NCI-H460 (cell line): ENCODE measurements at regions not wholly inside any gene's neighbourhood (a gene's known extent, or its start where the extent isn't known, plus 50 kb on each side); places are given as distances from the start of the nearest gene placed in this dataset.
"Not testable (repeated sequence)": the region's sequence is repeated elsewhere in the genome, so short reads cannot be mapped to it uniquely, and the experiment has no call there.

ENCODE experiments used
- DNase-seq: peaks from one replicate; pipeline ENCODE4 v3.0.0-alpha.2; 2016; ENCODE audit warnings: low read depth; ENCODE audit errors: extremely low read depth

DNA sequence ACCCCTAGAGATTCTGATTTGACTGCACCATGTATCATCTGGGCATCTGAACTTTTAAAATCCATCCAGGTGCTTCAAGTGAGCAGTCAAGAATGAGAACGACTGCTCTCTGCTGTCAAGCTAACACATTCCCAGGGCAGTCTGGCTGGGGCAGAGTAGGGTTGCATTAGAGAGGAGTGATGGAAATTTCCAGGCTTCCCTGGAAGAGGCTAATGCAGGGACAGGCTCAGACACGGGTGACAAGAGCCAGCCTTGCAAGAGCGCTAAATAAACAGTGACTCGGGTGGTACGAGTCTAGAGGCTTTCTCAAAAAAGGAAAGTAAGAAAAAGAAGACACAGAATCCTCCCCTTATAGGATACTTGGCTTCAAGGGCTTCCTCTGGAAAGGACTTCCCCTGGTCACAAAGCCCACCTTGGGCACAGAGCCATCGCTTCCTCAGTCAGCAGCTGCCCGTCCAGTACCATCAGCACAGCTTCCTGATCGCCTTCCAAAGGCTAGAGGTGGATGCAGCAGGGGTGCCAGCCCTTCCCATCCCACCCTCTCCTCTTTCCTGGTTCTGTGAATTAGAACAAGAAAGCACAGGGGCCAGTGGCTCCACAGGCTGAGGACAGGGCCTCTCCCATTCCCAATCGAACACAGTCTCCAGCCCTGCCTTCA is 177.4 kb upstream of the RREB1 start:
- DNase-seq: no peak

- no peak for DNase-seq
These were observed 176.4 kb upstream of the RREB1 start for GRCh38 chr6:6931071-6932025.

DNA sequence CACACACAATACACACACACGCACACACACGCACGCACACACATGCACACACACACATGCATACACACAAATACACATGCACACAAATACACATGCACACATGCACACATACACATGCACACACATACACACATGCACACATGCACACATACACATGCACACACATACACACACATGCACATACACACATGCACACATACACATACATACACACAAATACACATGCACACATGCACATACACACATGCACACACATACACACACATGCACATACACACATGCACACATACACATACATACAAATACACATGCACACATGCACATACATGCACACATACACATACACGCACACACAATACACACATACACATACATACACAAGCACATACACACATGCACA is 175.4 kb upstream of the RREB1 start:
- no peak for DNase-seq

DNA sequence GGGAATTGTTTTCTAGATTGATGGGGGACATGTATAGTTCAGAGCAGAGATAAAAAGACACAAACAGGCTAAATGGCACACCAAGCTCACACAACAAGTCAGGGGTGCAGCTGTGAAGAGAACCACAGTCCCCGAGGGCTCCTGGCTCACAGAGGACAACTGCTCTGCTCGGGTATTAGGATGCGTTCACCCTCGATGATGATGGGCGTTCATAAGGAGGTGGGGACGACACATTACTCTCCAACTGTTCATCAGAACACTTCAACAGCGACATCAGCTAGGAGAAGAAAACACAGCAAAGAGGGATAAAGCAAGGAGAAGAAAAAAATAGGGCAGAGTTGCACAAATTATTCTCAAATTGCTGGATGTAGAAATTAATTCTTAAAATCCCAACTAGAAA is 174.8 kb upstream of the RREB1 start:
- no peak for DNase-seq

GRCh38 chr6:6940031-6941025 is 167.4 kb upstream of the RREB1 start:
- no peak for DNase-seq

GRCh38 chr6:6941201-6941600 is 166.6 kb upstream of the RREB1 start:
- no peak for DNase-seq

DNA sequence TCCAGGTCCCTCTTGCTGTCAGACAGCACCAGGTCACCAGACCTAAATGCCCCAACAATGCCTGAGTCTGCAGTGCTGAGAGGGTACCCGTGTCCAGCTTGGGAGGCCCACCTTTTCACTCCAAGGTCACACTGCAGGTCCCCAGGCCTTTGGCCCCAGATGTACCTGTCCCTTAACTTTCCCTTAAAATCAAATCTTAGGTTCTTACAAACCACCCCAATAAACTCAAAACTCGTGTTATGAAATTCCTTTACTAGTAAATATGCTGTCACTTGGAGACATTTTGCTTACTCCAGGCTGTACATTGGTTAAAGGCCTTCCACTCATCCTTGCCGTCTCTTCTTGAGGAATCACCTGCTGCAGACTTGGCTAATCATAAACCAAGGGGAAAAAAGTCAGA is 165.7 kb upstream of the RREB1 start:
- DNase-seq: no peak

DNA sequence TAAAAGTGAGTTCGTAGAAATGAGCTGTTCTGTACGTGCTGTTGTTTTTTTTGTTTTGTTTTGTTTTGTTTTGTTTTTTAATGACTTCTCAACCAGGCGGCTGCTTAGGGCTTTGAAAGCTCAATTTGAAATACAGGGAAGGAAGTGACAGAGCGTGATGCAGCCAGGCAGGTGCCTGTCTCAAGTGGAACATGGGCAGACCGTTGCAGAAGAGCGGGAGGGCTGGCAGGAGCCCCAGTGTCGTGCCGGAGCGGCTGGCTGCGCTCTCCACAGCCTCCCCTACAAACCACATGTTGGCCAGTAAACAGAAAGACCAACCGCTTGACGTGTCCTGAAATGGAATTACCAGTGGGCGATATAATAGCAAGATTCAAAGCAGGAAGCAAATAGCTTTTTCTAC is 164.9 kb upstream of the RREB1 start:
- no peak for DNase-seq

DNA sequence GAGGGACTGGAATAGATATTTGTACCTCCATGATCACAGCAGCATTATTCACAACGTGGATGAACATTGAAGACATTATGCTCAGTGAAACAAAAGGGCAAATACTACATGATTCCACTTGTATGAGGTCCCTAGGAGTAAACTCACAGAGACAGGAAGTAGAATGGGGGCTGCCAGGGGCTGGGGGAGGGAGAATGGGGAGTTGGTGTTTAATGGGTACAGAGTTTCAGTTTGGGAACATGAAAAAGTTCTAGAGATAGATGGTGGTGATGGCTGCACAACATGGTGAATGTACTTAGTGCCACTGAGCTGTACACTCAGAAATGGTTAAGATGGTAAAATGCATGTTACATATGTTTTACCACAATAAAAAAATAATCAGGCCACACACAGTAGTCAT is 164.3 kb upstream of the RREB1 start:
- no peak for DNase-seq

DNA sequence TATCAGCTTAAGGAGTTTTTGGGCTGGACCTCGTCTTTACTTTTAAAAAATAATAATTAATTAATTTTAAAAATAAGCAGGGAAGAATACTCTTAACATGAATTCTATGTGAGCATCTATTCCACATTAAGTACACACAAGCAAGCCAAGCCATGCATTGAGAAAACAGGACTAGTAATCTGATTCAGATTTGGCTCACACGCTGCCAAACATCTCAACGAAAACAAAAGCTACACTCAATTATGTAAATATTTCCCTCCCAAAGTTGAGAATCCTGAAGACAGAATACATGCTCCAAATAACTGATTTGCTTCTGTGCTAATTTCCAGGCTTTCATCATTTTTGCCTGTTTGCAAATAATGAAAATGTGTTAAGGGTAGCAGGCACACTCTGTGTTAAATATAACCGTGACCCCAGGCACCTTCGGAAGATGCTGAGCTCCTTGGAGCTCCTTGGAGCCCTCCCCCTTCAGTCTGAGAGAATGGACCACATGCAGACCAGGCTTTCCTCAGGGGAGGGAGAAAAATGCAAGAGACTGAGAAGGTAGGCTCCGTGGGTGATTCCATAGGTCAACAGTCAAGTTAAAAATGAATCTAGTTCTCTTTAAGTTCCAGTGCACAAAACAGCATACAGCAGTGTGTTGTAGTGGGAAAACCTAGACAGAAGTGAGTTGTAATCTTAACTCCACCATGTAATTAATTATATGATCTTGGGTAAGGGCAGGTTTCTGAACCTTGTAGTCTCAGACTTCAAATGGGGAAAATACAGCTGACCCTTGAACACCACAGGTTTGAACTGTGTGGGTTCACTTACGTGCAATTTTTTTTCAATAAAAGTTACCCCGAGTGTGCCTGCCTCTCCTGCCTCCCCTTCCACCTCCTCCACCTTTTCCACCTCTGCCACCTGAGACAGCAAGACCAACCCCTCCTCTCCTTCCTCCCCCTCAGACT is 161.3 kb upstream of the RREB1 start:
- DNase-seq: no peak

- no peak for DNase-seq
These were observed 157.2 kb upstream of the RREB1 start for GRCh38 chr6:6950373-6951145.

GRCh38 chr6:6951355-6951754 is 156.4 kb upstream of the RREB1 start:
- no peak for DNase-seq

- no peak for DNase-seq
These were observed 155.3 kb upstream of the RREB1 start for GRCh38 chr6:6952484-6952883.

GRCh38 chr6:6952927-6953326 is 154.8 kb upstream of the RREB1 start:
- not testable (repeated sequence) for DNase-seq

GRCh38 chr6:6960571-6961251 is 147.1 kb upstream of the RREB1 start:
- no peak for DNase-seq

GRCh38 chr6:6962086-6962485 is 145.7 kb upstream of the RREB1 start:
- DNase-seq: no peak

GRCh38 chr6:6962699-6963098 is 145.1 kb upstream of the RREB1 start:
- DNase-seq: no peak

GRCh38 chr6:6963390-6963789 is 144.4 kb upstream of the RREB1 start:
- not testable (repeated sequence) for DNase-seq
